NCI-H460 (cell line): ENCODE measurements at regions not wholly inside any gene's neighbourhood (a gene's known extent, or its start where the extent isn't known, plus 50 kb on each side); places are given as distances from the start of the nearest gene placed in this dataset.

ENCODE experiments used
- DNase-seq: peaks from one replicate; pipeline ENCODE4 v3.0.0-alpha.2; 2016; ENCODE audit warnings: low read depth; ENCODE audit errors: extremely low read depth
- small RNA-seq, 2 experiments: library from RNA; depleted of rRNA; stranded (forward); fragments of <200 nt; gene quantifications; one replicate each; pipeline ENCODE3, GENCODE V24; 2014

DNA sequence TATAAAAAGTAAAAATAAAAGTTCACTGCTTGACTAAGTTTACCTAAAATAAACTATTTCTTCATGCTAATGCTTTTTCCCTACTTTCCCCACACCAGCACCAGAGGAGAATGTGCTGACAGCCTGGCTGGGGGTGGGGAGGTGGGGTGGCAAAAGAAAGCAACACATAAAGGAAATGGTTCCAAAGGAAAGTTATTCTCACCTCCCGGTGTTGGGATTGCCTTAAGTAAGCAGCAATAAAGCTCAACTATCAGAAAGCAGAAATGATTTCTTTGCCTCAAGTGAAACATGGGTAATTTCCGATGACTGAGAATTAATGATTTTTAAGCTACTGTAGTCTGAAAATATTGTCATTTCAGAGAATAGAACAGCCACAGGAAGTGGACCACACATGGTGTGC lies 84.5 kb upstream of the DKK2 start:
- DNase-seq: no peak

DNA sequence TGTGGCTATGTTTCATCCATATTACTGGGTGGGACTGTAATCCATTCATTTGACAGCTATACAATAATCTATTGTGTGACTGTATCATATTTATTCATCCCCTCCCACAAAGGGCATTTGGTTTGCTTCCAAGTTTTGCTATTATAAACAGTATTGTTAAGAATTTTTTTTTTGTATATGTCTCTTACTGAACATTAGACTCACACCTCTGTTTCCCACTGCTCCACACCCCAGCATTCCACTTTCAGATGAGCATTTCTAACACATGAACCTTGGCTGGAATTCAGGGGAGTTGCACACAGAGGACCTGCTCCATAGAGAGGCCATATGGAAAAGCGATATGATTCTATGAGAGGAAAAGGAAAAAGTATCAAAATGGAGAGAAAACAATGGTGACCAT lies 81.6 kb upstream of the DKK2 start:
- DNase-seq: no peak

- no peak for DNase-seq
Observed at GRCh38 chr4:107115185-107115847, 79.2 kb upstream of the DKK2 start.

GRCh38 chr4:107114059-107114458 lies 77.9 kb upstream of the DKK2 start:
- no peak for DNase-seq

DNA sequence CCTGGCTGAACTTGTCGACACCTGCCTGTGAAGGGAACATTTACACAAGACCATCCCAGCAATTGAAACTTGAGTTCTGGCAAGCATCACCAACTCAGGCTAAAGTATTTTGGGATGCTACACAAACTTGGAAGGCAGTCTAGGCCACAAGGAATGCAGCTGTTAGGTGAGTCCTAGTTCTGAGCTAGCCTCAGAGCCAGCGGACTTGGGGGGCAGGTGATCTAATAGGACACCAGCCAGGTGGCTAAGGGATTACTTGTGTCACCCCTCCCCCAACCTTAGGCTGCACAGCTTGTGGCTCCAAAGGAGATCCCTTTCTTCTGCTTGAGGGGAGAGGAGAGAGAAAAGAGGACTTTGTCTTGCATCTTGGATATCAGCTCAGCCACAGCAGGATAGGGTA lies 62.3 kb upstream of the DKK2 start:
- no peak for DNase-seq

DNA sequence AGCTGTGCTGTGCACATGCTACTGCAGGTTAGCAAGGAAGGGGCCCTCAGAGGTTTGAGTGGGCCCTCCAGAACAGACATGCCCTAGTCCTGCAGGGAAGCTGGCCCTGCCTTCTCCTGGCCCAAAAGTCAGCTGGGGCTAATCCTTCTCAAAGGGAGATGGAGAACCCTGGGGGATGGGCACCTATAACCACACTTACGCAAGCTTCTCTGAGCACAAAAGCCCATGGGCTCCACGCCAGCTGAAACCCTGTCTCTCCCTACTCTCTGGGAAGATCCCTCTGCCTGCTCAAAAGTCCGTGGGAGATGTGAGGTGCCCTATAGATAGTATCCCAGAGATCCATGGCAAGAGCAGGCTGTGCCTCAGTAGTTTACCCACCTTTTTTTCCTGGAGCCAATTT lies 58.9 kb upstream of the DKK2 start:
- no peak for DNase-seq

DNA sequence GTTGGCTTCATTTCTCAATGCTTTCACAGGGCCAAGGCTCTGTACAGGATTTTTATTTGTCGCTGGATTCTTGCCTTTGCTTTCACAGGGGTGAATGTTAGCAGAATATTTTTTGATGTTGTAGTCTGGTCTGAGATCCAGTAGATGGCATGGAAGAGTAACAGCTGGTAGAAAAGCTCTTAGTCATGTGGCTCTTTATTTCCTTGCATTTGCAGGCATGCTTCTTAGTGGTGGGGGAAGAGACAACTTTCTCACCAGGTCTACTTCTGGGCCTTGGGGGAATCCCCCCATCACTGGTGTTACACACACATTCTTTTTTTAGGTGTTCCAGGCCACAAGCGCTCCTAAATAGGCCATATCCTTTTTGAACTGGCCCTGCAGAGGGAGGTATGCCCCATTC lies 58.2 kb upstream of the DKK2 start:
- DNase-seq: no peak

Small RNA genes lying in the stretch of these regions (small RNA-seq; reads per million reads assigned to genes)
- 0 reads per million in 2 experiments for gene RNU6-551P
